ENCODE measurements at regions not wholly inside any gene's neighbourhood (a gene's known extent, or its start where the extent isn't known, plus 50 kb on each side); places are given as distances from the start of the nearest gene placed in this dataset.
"Not testable (repeated sequence)": the region's sequence is repeated elsewhere in the genome, so short reads cannot be mapped to it uniquely, and the experiment has no call there.

DNA sequence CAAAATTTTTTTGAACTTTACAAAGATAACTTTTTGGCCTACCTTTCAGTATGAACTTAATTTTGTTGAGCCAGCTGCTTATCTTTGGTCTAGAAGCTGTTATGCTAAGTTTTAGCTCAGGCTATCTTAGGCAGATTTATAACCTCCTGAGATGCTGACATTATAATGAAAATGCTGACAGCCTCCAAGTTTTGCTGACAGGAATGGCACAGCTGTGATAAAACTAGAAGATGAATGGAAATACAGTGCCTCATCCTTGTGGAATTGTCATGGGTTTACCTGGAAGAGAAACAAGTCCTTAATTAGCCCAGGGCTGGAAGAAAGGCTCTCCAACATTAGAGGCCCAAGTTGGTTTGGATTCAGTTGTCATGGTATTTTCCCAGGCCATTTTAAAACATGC is 123.3 kb downstream of the OXSM start:
- CTCF ChIA-PET = interaction anchor here (1.3 to 1.6 kb wide), 2 partner anchors 65 to 265 kb away, joined by 3 to 5 read pairs; no protein-coding TSS in a partner anchor
- Mint-ChIP-seq H3K27me3 (peaks cover 6% of the 10 kb centered on the region), H3K27ac (no peak overlapping the region), H3K4me3 (no peak overlapping the region), H3K36me3 (ENCODE audit: low read depth) (no peaks in the 10 kb centered on the region), H3K4me1 (ENCODE audit: low read depth) (peaks cover 5% of the 10 kb centered on the region), H3K9me3 (no peaks in the 10 kb centered on the region)
- DNase-seq (no peak), ATAC-seq (no peak)
- TF ChIP-seq, protein P1, sequence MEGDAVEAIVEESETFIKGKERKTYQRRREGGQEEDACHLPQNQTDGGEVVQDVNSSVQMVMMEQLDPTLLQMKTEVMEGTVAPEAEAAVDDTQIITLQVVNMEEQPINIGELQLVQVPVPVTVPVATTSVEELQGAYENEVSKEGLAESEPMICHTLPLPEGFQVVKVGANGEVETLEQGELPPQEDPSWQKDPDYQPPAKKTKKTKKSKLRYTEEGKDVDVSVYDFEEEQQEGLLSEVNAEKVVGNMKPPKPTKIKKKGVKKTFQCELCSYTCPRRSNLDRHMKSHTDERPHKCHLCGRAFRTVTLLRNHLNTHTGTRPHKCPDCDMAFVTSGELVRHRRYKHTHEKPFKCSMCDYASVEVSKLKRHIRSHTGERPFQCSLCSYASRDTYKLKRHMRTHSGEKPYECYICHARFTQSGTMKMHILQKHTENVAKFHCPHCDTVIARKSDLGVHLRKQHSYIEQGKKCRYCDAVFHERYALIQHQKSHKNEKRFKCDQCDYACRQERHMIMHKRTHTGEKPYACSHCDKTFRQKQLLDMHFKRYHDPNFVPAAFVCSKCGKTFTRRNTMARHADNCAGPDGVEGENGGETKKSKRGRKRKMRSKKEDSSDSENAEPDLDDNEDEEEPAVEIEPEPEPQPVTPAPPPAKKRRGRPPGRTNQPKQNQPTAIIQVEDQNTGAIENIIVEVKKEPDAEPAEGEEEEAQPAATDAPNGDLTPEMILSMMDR (IDR thresholded peaks at IDR 0.05) = no peak
- POLR2A ChIA-PET = no interaction called here
- intact Hi-C loops (cut with micrococcal nuclease) = no loop called here

DNA sequence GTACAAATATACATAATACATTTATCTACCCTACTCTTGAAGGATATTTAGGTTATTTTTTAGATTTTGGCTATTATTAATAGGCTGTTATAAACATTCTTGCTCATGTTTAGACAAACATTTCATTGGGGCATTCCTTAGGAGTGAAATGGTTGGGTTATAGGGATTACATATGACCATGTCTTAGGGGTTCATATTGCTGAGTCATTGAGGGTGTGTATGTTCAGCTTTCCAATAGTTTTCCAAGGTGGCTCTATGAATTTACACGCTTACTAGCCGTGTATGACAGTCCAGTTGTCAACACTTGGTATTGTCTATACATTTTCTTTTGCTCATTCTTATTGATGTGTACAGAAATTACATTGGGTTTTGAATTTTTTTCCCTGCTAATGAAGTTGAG is 125.8 kb downstream of the OXSM start:
- POLR2A ChIA-PET = no interaction called here
- intact Hi-C loops (cut with micrococcal nuclease) = no loop called here
- ATAC-seq = no peak
- TF ChIP-seq, protein P1 (IDR thresholded peaks at IDR 0.05) = no peak
- no peak for DNase-seq
- Mint-ChIP-seq H3K9me3 (no peaks in the 10 kb centered on the region), H3K36me3 (ENCODE audit: low read depth) (no peaks in the 10 kb centered on the region), H3K27ac (no peak overlapping the region), H3K4me3 (no peak overlapping the region), H3K27me3 (peaks cover 13% of the 10 kb centered on the region), H3K4me1 (ENCODE audit: low read depth) (peaks cover 5% of the 10 kb centered on the region)
- CTCF ChIA-PET = interaction anchor here (1.4 kb wide), 1 partner anchor 268 kb away, joined by 4 read pairs; no protein-coding TSS in a partner anchor

DNA sequence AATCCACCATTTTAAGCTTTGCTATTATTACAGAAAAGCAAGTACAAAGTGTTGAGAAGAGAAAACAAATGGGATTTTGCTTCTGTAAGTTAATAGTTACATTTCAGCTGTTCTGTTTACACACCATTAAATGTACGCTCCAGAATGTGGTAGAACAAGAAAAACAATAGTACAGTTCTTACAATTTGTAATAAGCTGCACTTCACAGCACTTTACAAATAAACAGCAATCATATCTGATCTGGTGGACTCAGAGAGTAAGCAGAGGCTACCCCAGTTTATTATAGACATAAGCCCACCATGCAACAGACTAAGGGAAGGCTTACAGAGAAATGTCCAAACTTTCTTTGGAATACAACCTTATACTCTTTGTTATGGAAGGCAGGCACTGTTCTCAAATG is 126.4 kb downstream of the OXSM start:
- Mint-ChIP-seq H3K27me3 (peaks cover 18% of the 10 kb centered on the region), H3K9me3 (no peaks in the 10 kb centered on the region), H3K27ac (no peak overlapping the region), H3K4me3 (no peak overlapping the region), H3K4me1 (ENCODE audit: low read depth) (peaks cover 5% of the 10 kb centered on the region), H3K36me3 (ENCODE audit: low read depth) (no peaks in the 10 kb centered on the region)
- ChIA-PET CTCF (interaction anchor here (1.4 to 1.5 kb wide), 2 partner anchors 11 to 268 kb away, joined by 4 to 5 read pairs; no protein-coding TSS in a partner anchor), POLR2A (no interaction called here)
- DNase-seq (no peak), ATAC-seq (no peak)
- TF ChIP-seq, protein P1 (IDR thresholded peaks at IDR 0.05) = no peak
- intact Hi-C loops (cut with micrococcal nuclease) = no loop called here

DNA sequence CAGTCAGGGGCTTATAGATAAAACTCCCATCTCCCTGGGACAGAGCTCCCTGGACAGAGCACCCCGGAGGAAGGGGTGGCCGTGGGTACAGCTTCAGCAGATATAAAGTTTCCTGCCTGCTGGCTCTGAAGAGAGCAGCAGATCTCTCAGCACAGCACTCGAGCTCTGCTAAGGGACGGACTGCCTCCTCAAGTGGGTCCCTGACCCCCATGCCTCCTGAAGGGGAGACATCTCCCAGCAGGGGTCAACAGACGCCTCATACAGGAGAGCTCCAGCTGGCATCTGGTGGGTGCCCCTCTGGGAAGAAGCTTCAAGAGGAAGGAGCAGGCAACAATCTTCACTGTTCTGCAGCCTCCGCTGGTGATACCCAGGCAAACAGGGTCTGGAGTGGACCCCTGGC is 142.1 kb downstream of the OXSM start:
- H3K27ac Mint-ChIP-seq; ATAC-seq; DNase-seq; intact Hi-C loops (cut with micrococcal nuclease); H3K27me3 Mint-ChIP-seq; H3K4me1 Mint-ChIP-seq (ENCODE audit: low read depth); H3K4me3 Mint-ChIP-seq; H3K36me3 Mint-ChIP-seq (ENCODE audit: low read depth); POLR2A ChIA-PET; H3K9me3 Mint-ChIP-seq; CTCF ChIA-PET: not testable (repeated sequence)

DNA sequence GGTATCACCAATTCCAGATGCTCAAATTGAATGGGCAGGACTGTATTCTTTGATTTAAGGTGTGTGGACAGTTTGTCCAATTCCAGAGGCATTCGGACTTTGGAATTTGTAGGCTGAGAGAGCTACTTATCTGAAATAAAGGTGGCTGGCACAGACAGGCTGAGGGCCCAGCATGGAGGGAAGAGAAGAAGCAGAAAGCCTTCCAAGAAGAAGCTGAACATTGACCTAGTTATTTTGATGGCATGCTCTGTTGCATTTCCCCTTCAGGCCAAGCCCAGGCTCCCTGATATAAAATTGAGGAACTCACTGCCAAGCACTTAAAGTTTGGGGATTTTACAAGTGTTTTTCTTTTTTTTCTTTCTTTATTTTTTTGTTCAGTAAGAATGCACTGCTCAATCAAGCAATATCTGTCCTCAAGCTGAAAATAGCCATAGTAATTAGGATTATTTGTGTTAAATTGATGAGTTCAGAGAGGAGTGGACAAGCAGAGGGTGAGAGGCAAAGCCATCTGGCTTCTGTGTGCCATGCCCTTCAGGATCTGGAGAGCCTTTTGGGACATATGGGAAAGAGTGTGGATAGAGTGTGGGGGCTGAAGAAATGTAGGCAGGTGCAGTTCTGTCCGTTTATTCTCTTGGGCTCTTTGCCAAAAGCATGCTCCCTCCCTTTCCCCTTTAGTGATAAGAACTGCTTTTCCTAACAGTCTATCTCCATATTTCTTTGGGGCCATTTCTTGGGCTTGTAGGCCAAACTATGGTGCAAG is 148.9 kb downstream of the OXSM start:
- ChIA-PET CTCF (no interaction called here), POLR2A (no interaction called here)
- intact Hi-C loops (cut with micrococcal nuclease) = no loop called here
- H3K4me3 Mint-ChIP-seq = no peak overlapping the region
- H3K9me3 Mint-ChIP-seq = peaks cover 4% of the 10 kb centered on the region
- no peak overlapping the region for H3K27ac Mint-ChIP-seq
- H3K27me3 Mint-ChIP-seq = no peaks in the 10 kb centered on the region
- no peaks in the 10 kb centered on the region for H3K4me1 Mint-ChIP-seq (ENCODE audit: low read depth)
- TF ChIP-seq, protein P1 (IDR thresholded peaks at IDR 0.05) = no peak
- no peak for DNase-seq
- no peaks in the 10 kb centered on the region for H3K36me3 Mint-ChIP-seq (ENCODE audit: low read depth)
- no peak for ATAC-seq

All from activated CD8-positive, alpha-beta T cell treated with anti-CD3 and anti-CD28 coated beads for 36 hours (primary cell).